Liver (tissue), 8 donors: ENCODE measurements at regions not wholly inside any gene's neighbourhood (a gene's known extent, or its start where the extent isn't known, plus 50 kb on each side); places are given as distances from the start of the nearest gene placed in this dataset.

Source experiments
- DNase-seq: peaks from one replicate; pipeline ENCODE4 v3.0.0-alpha.2; 2017; ENCODE audit warnings: low spot score
- H3K27ac ChIP-seq, 2 donors: one replicate each; pipeline ENCODE4 v1.7.0; 2013; ENCODE audit warnings: inconsistent platforms in 2 of 2, low read length in 2 of 2, control low read depth in 1 of 2, low read depth in 1 of 2, mild to moderate bottlenecking in 1 of 2
- H3K27me3 ChIP-seq, 4 donors: one replicate each; pipeline versions ENCODE4 v1.6.1 to v1.7.0; 2013; ENCODE audit warnings: low read length in 3 of 4, inconsistent platforms in 1 of 4, mild to moderate bottlenecking in 1 of 4, moderate library complexity in 1 of 4; ENCODE audit not compliant: control insufficient read depth in 4 of 4, insufficient read depth in 4 of 4
- H3K36me3 ChIP-seq, 4 donors: one replicate each; pipeline versions ENCODE4 v1.6.1 to v1.7.0; 2013; ENCODE audit warnings: low read length in 3 of 4, mild to moderate bottlenecking in 3 of 4, low read depth in 1 of 4, moderate library complexity in 1 of 4; ENCODE audit not compliant: control insufficient read depth in 4 of 4, insufficient read depth in 3 of 4
- H3K4me1 ChIP-seq, 4 donors: one replicate each; pipeline versions ENCODE4 v1.6.1 to v1.7.0; 2013; ENCODE audit warnings: low read length in 3 of 4, mild to moderate bottlenecking in 3 of 4, moderate library complexity in 1 of 4; ENCODE audit not compliant: control insufficient read depth in 4 of 4, insufficient read depth in 4 of 4
- H3K4me3 ChIP-seq, 3 donors: one replicate each; pipeline versions ENCODE4 v1.6.1 to v1.7.0; 2013; ENCODE audit warnings: low read length in 3 of 3, control low read depth in 1 of 3, low read depth in 1 of 3, mild to moderate bottlenecking in 1 of 3
- H3K9ac ChIP-seq, 2 donors: one replicate each; pipeline ENCODE4 v1.7.0; 2013; ENCODE audit warnings: low read length in 2 of 2, mild to moderate bottlenecking in 2 of 2, moderate library complexity in 2 of 2, control low read depth in 1 of 2, low read depth in 1 of 2
- H3K9me3 ChIP-seq, 4 donors: one replicate each; pipeline versions ENCODE4 v1.6.1 to v1.7.0; 2013; ENCODE audit warnings: low read length in 3 of 4; ENCODE audit not compliant: control insufficient read depth in 4 of 4
- CTCF ChIP-seq: fragments of 150-350 bp; IDR thresholded peaks from 2 replicates; pipeline ENCODE4 v1.5.1; 2017; ENCODE audit warnings: improper control_type of control experiment, low read depth, low read length; ENCODE audit not compliant: missing input control
- EGR1 ChIP-seq, 2 donors: IDR thresholded peaks; 2 replicates each; pipeline ENCODE4 v1.6.1; 2016 to 2018; ENCODE audit warnings: antibody characterized with exemption in 2 of 2, low read depth in 2 of 2
- FOXA1 ChIP-seq: IDR thresholded peaks from 2 replicates; pipeline ENCODE4 v1.6.1; 2016; ENCODE audit warnings: antibody characterized with exemption
- FOXA2 ChIP-seq: IDR thresholded peaks from 2 replicates; pipeline ENCODE4 v1.6.1; 2016; ENCODE audit warnings: antibody characterized with exemption
- GABPA ChIP-seq, 2 donors: IDR thresholded peaks in 1 of 2; conservative IDR thresholded peaks in 1 of 2; 2 replicates each; pipeline ENCODE4 v1.6.1; 2016; ENCODE audit warnings: antibody characterized with exemption in 2 of 2, mild to moderate bottlenecking in 1 of 2, moderate library complexity in 1 of 2
- HNF4A ChIP-seq, 2 donors: conservative IDR thresholded peaks; 2 replicates each; pipeline ENCODE4 v1.6.1; 2016; ENCODE audit warnings: antibody characterized with exemption in 2 of 2, mild to moderate bottlenecking in 2 of 2
- HNF4G ChIP-seq: IDR thresholded peaks from 2 replicates; pipeline ENCODE4 v1.6.1; 2016; ENCODE audit warnings: antibody characterized with exemption
- JUND ChIP-seq, 2 donors: IDR thresholded peaks; 2 replicates each; pipeline ENCODE4 v1.6.1; 2016; ENCODE audit warnings: antibody characterized with exemption in 2 of 2
- MAX ChIP-seq: IDR thresholded peaks from 2 replicates; pipeline ENCODE4 v1.6.1; 2016; ENCODE audit warnings: antibody characterized with exemption
- NR2F2 ChIP-seq: IDR thresholded peaks from 2 replicates; pipeline ENCODE4 v1.6.1; 2016; ENCODE audit warnings: antibody characterized with exemption
- RAD21 ChIP-seq, 2 donors: IDR thresholded peaks; 2 replicates each; pipeline ENCODE4 v1.6.1; 2016; ENCODE audit warnings: antibody characterized with exemption in 2 of 2, mild to moderate bottlenecking in 2 of 2
- REST ChIP-seq: IDR thresholded peaks from 2 replicates; pipeline ENCODE4 v1.6.1; 2016; ENCODE audit warnings: antibody characterized with exemption, mild to moderate bottlenecking
- RXRA ChIP-seq, 2 donors: IDR thresholded peaks; 2 replicates each; pipeline ENCODE4 v1.6.1; 2017 to 2018; ENCODE audit warnings: antibody characterized with exemption in 2 of 2, mild to moderate bottlenecking in 1 of 2
- SP1 ChIP-seq: IDR thresholded peaks from 2 replicates; pipeline ENCODE4 v1.6.1; 2018; ENCODE audit warnings: antibody characterized with exemption, mild to moderate bottlenecking
- TAF1 ChIP-seq: conservative IDR thresholded peaks from 2 replicates; pipeline ENCODE4 v1.6.1; 2016; ENCODE audit warnings: antibody characterized with exemption, mild to moderate bottlenecking
- YY1 ChIP-seq: IDR thresholded peaks from 2 replicates; pipeline ENCODE4 v1.6.1; 2016; ENCODE audit warnings: antibody characterized with exemption, mild to moderate bottlenecking
- ZBTB33 ChIP-seq: IDR thresholded peaks from 2 replicates; pipeline ENCODE4 v1.6.1; 2016; ENCODE audit warnings: antibody characterized with exemption
- WGBS: extraction: QIAGEN DNeasy Blood & Tissue Kit; methylation state at CpG from one replicate; pipeline ENCODE4 v1.1.7; 2013; 5-methylcytosine and 5-hydroxymethylcytosine counted together
- TF ChIP-seq, protein P1 (sequence below): IDR thresholded peaks from 2 replicates; pipeline ENCODE4 v1.6.1; 2016; ENCODE audit warnings: antibody characterized with exemption
- donor health status: healthy.
- donor health status: healthy.
- donor health status: healthy.
- donor health status: healthy.
- donor health status: healthy.

- H3K4me1 ChIP-seq = no peaks in the 10 kb centered on the region
- DNase-seq = no peak
- no peaks in the 10 kb centered on the region for H3K36me3 ChIP-seq
- no peak overlapping the region for H3K9ac ChIP-seq
- no peak overlapping the region for H3K4me3 ChIP-seq
- H3K27ac ChIP-seq = no peak overlapping the region
- H3K27me3 ChIP-seq = no peaks in the 10 kb centered on the region
- WGBS = 89% methylated on average over 1 of the region's 1 CpG
- TF ChIP-seq RAD21 (IDR thresholded peaks at IDR 0.05) = no peak
- no peak for TF ChIP-seq NR2F2
- TF ChIP-seq, protein P1, sequence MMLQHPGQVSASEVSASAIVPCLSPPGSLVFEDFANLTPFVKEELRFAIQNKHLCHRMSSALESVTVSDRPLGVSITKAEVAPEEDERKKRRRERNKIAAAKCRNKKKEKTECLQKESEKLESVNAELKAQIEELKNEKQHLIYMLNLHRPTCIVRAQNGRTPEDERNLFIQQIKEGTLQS = no peak
- no peak for TF ChIP-seq ZBTB33
- no peak for TF ChIP-seq EGR1 (IDR thresholded peaks at IDR 0.05; ENCODE audit: low read depth in 2 of 2)
- TF ChIP-seq MAX = no peak
- no peak for TF ChIP-seq CTCF
- TF ChIP-seq YY1 = no peak
- TF ChIP-seq RXRA (IDR thresholded peaks at IDR 0.05) = no peak
- no peak for TF ChIP-seq FOXA2
- no peak for TF ChIP-seq HNF4G
- no peak for TF ChIP-seq TAF1
- no peak for TF ChIP-seq SP1
- H3K9me3 ChIP-seq = no peaks in the 10 kb centered on the region
Measured at GRCh38 chr11:26860895-26861294, 133.0 kb upstream of the FIBIN start.

GRCh38 chr11:26862801-26863200 lies 131.1 kb upstream of the FIBIN start:
- Histone ChIP-seq H3K27me3 (no peaks in the 10 kb centered on the region), H3K36me3 (no peaks in the 10 kb centered on the region), H3K27ac (no peak overlapping the region), H3K9me3 (no peaks in the 10 kb centered on the region), H3K9ac (no peak overlapping the region), H3K4me1 (no peaks in the 10 kb centered on the region), H3K4me3 (no peak overlapping the region)
- TF ChIP-seq SP1 (no peak), HNF4A (conservative IDR thresholded peaks at IDR 0.05) (no peak), FOXA2 (no peak), GABPA (IDR thresholded peaks at IDR 0.05 in 1 of 2, conservative IDR thresholded peaks at IDR 0.05 in 1 of 2) (no peak), YY1 (no peak), CTCF (no peak), HNF4G (no peak), RAD21 (IDR thresholded peaks at IDR 0.05) (no peak), TAF1 (no peak), MAX (no peak), FOXA1 (no peak), RXRA (IDR thresholded peaks at IDR 0.05) (no peak), JUND (IDR thresholded peaks at IDR 0.05) (no peak), ZBTB33 (no peak), EGR1 (IDR thresholded peaks at IDR 0.05; ENCODE audit: low read depth in 2 of 2) (no peak), NR2F2 (no peak), REST (no peak)
- TF ChIP-seq, protein P1 = no peak
- DNase-seq = no peak
